ENCODE measurements at regions not wholly inside any gene's neighbourhood (a gene's known extent, or its start where the extent isn't known, plus 50 kb on each side); places are given as distances from the start of the nearest gene placed in this dataset.

- Mint-ChIP-seq H3K27me3 (peaks cover 13% of the 10 kb centered on the region), H3K36me3 (ENCODE audit: low read depth) (no peaks in the 10 kb centered on the region), H3K4me3 (no peak overlapping the region), H3K27ac (no peak overlapping the region), H3K4me1 (no peaks in the 10 kb centered on the region)
- no peaks in the 10 kb centered on the region for H3K9me3 ChIP-seq (ENCODE audit: control insufficient read depth, low read length, poor library complexity, severe bottlenecking)
- ATAC-seq (no peak), DNase-seq (no peak)
Measured at GRCh38 chr3:181660337-181660736, 51.4 kb upstream of the SOX2 start.

- H3K4me1 Mint-ChIP-seq, result no peaks in the 10 kb centered on the region
- H3K4me3 Mint-ChIP-seq, result no peak overlapping the region
- no peak for DNase-seq
- H3K27ac Mint-ChIP-seq, result no peak overlapping the region
- no peaks in the 10 kb centered on the region for H3K27me3 Mint-ChIP-seq
- H3K9me3 ChIP-seq (ENCODE audit: control insufficient read depth, low read length, poor library complexity, severe bottlenecking), result no peaks in the 10 kb centered on the region
- no peaks in the 10 kb centered on the region for H3K36me3 Mint-ChIP-seq (ENCODE audit: low read depth)
- no peak for ATAC-seq
Measured at GRCh38 chr3:181637456-181637855, 74.3 kb upstream of the SOX2 start.

- no peak for ATAC-seq
Measured at GRCh38 chr3:181637056-181637455, 74.7 kb upstream of the SOX2 start.

GRCh38 chr3:181635141-181635540 lies 76.6 kb upstream of the SOX2 start:
- Mint-ChIP-seq H3K4me1 (no peaks in the 10 kb centered on the region), H3K27me3 (no peaks in the 10 kb centered on the region), H3K27ac (no peak overlapping the region), H3K4me3 (no peak overlapping the region), H3K36me3 (ENCODE audit: low read depth) (no peaks in the 10 kb centered on the region)
- no peaks in the 10 kb centered on the region for H3K9me3 ChIP-seq (ENCODE audit: control insufficient read depth, low read length, poor library complexity, severe bottlenecking)
- DNase-seq (no peak), ATAC-seq (no peak)

More at GRCh38 chr3:181637056-181637455, 74.7 kb upstream of the SOX2 start:
- Mint-ChIP-seq H3K36me3 (ENCODE audit: low read depth) (no peaks in the 10 kb centered on the region), H3K4me3 (no peak overlapping the region), H3K27me3 (no peaks in the 10 kb centered on the region), H3K4me1 (no peaks in the 10 kb centered on the region), H3K27ac (no peak overlapping the region)
- DNase-seq, result no peak
- no peaks in the 10 kb centered on the region for H3K9me3 ChIP-seq (ENCODE audit: control insufficient read depth, low read length, poor library complexity, severe bottlenecking)

- H3K9me3 ChIP-seq (ENCODE audit: control insufficient read depth, low read length, poor library complexity, severe bottlenecking), result no peaks in the 10 kb centered on the region
- ATAC-seq (no peak), DNase-seq (no peak)
- H3K36me3 Mint-ChIP-seq (ENCODE audit: low read depth), result no peaks in the 10 kb centered on the region
- H3K27me3 Mint-ChIP-seq, result no peaks in the 10 kb centered on the region
- H3K4me3 Mint-ChIP-seq, result no peak overlapping the region
- no peaks in the 10 kb centered on the region for H3K4me1 Mint-ChIP-seq
- H3K27ac Mint-ChIP-seq, result no peak overlapping the region
Measured at GRCh38 chr3:181633556-181633955, 78.2 kb upstream of the SOX2 start.

GRCh38 chr3:181631901-181632300 lies 79.8 kb upstream of the SOX2 start:
- no peaks in the 10 kb centered on the region for H3K36me3 Mint-ChIP-seq (ENCODE audit: low read depth)
- H3K9me3 ChIP-seq (ENCODE audit: control insufficient read depth, low read length, poor library complexity, severe bottlenecking), result no peaks in the 10 kb centered on the region
- no peak for DNase-seq
- no peak for ATAC-seq
- H3K4me3 Mint-ChIP-seq, result no peak overlapping the region
- no peaks in the 10 kb centered on the region for H3K4me1 Mint-ChIP-seq
- no peaks in the 10 kb centered on the region for H3K27me3 Mint-ChIP-seq
- H3K27ac Mint-ChIP-seq, result no peak overlapping the region

GRCh38 chr3:181630853-181631252 lies 80.9 kb upstream of the SOX2 start:
- Mint-ChIP-seq H3K4me1 (no peaks in the 10 kb centered on the region), H3K36me3 (ENCODE audit: low read depth) (no peaks in the 10 kb centered on the region), H3K4me3 (no peak overlapping the region), H3K27me3 (no peaks in the 10 kb centered on the region), H3K27ac (no peak overlapping the region)
- ATAC-seq (no peak), DNase-seq (no peak)
- H3K9me3 ChIP-seq (ENCODE audit: control insufficient read depth, low read length, poor library complexity, severe bottlenecking), result no peaks in the 10 kb centered on the region

- no peak overlapping the region for H3K4me3 Mint-ChIP-seq
- ATAC-seq, result no peak
- H3K36me3 Mint-ChIP-seq (ENCODE audit: low read depth), result no peaks in the 10 kb centered on the region
- H3K27ac Mint-ChIP-seq, result no peak overlapping the region
- no peaks in the 10 kb centered on the region for H3K27me3 Mint-ChIP-seq
- DNase-seq, result no peak
- H3K4me1 Mint-ChIP-seq, result no peaks in the 10 kb centered on the region
- no peaks in the 10 kb centered on the region for H3K9me3 ChIP-seq (ENCODE audit: control insufficient read depth, low read length, poor library complexity, severe bottlenecking)
Measured at GRCh38 chr3:181629711-181630110, 82.0 kb upstream of the SOX2 start.

GRCh38 chr3:181629029-181629428 lies 82.7 kb upstream of the SOX2 start:
- H3K9me3 ChIP-seq (ENCODE audit: control insufficient read depth, low read length, poor library complexity, severe bottlenecking), result no peaks in the 10 kb centered on the region
- Mint-ChIP-seq H3K36me3 (ENCODE audit: low read depth) (no peaks in the 10 kb centered on the region), H3K4me1 (no peaks in the 10 kb centered on the region), H3K27me3 (no peaks in the 10 kb centered on the region), H3K27ac (no peak overlapping the region), H3K4me3 (no peak overlapping the region)
- ATAC-seq (no peak), DNase-seq (no peak)

- Mint-ChIP-seq H3K4me1 (no peaks in the 10 kb centered on the region), H3K4me3 (no peak overlapping the region), H3K27me3 (no peaks in the 10 kb centered on the region), H3K36me3 (ENCODE audit: low read depth) (no peaks in the 10 kb centered on the region), H3K27ac (no peak overlapping the region)
- no peaks in the 10 kb centered on the region for H3K9me3 ChIP-seq (ENCODE audit: control insufficient read depth, low read length, poor library complexity, severe bottlenecking)
- ATAC-seq (no peak), DNase-seq (no peak)
Measured at GRCh38 chr3:181628384-181628783, 83.3 kb upstream of the SOX2 start.

- no peaks in the 10 kb centered on the region for H3K4me1 Mint-ChIP-seq
- no peaks in the 10 kb centered on the region for H3K9me3 ChIP-seq (ENCODE audit: control insufficient read depth, low read length, poor library complexity, severe bottlenecking)
- no peaks in the 10 kb centered on the region for H3K36me3 Mint-ChIP-seq (ENCODE audit: low read depth)
- H3K27ac Mint-ChIP-seq, result no peak overlapping the region
- DNase-seq (no peak), ATAC-seq (no peak)
- H3K27me3 Mint-ChIP-seq, result no peaks in the 10 kb centered on the region
- no peak overlapping the region for H3K4me3 Mint-ChIP-seq
Measured at GRCh38 chr3:181626036-181626435, 85.7 kb upstream of the SOX2 start.

GRCh38 chr3:181623924-181624694 lies 87.6 kb upstream of the SOX2 start:
- no peaks in the 10 kb centered on the region for H3K9me3 ChIP-seq (ENCODE audit: control insufficient read depth, low read length, poor library complexity, severe bottlenecking)
- no peak for ATAC-seq
- DNase-seq, result no peak
- H3K27me3 Mint-ChIP-seq, result no peaks in the 10 kb centered on the region
- H3K4me1 Mint-ChIP-seq, result no peaks in the 10 kb centered on the region
- H3K36me3 Mint-ChIP-seq (ENCODE audit: low read depth), result no peaks in the 10 kb centered on the region
- H3K27ac Mint-ChIP-seq, result no peak overlapping the region
- no peak overlapping the region for H3K4me3 Mint-ChIP-seq

- Mint-ChIP-seq H3K4me3 (no peak overlapping the region), H3K27ac (no peak overlapping the region), H3K27me3 (no peaks in the 10 kb centered on the region), H3K36me3 (ENCODE audit: low read depth) (no peaks in the 10 kb centered on the region), H3K4me1 (no peaks in the 10 kb centered on the region)
- no peaks in the 10 kb centered on the region for H3K9me3 ChIP-seq (ENCODE audit: control insufficient read depth, low read length, poor library complexity, severe bottlenecking)
- ATAC-seq (no peak), DNase-seq (no peak)
Measured at GRCh38 chr3:181622365-181622764, 89.4 kb upstream of the SOX2 start.

GRCh38 chr3:181619897-181620296 lies 91.8 kb upstream of the SOX2 start:
- DNase-seq (no peak), ATAC-seq (no peak)
- no peaks in the 10 kb centered on the region for H3K36me3 Mint-ChIP-seq (ENCODE audit: low read depth)
- H3K4me1 Mint-ChIP-seq, result no peaks in the 10 kb centered on the region
- no peak overlapping the region for H3K27ac Mint-ChIP-seq
- no peak overlapping the region for H3K4me3 Mint-ChIP-seq
- no peaks in the 10 kb centered on the region for H3K27me3 Mint-ChIP-seq
- H3K9me3 ChIP-seq (ENCODE audit: control insufficient read depth, low read length, poor library complexity, severe bottlenecking), result no peaks in the 10 kb centered on the region
